HEK293T (cell line): ENCODE measurements at regions not wholly inside any gene's neighbourhood (a gene's known extent, or its start where the extent isn't known, plus 50 kb on each side); places are given as distances from the start of the nearest gene placed in this dataset.

Experiments used
- CTCF ChIA-PET: fragments of 350-600 bp; formaldehyde crosslinking; extraction: SDS; loops from one replicate; lab custom pipeline; 2021; ENCODE audit warnings: antibody characterized with exemption, inconsistent platforms; lab: Yijun Ruan, JAX
- POLR2A ChIA-PET: fragments of 350-600 bp; formaldehyde crosslinking; extraction: SDS; loops from one replicate; lab custom pipeline; 2020; ENCODE audit warnings: antibody characterized with exemption, inconsistent platforms; lab: Yijun Ruan, JAX
- DNase-seq: peaks from one replicate; pipeline ENCODE4 v3.0.0; 2012; ENCODE audit warnings: mixed read lengths; ENCODE audit errors: extremely low spot score
- ARNT ChIP-seq: fragments of 450-650 bp; IDR thresholded peaks from 2 replicates; pipeline ENCODE4 v1.6.1; 2017; ENCODE audit warnings: mild to moderate bottlenecking
- BHLHE40 ChIP-seq: fragments of 450-650 bp; IDR thresholded peaks from 2 replicates; pipeline ENCODE4 v1.6.1; 2016; ENCODE audit warnings: mild to moderate bottlenecking, moderate library complexity, borderline replicate concordance
- CTBP1 ChIP-seq: fragments of 450-650 bp; IDR thresholded peaks from 2 replicates; pipeline ENCODE4 v1.6.1; 2016; ENCODE audit warnings: borderline replicate concordance
- ELF4 ChIP-seq: fragments of 450-650 bp; IDR thresholded peaks from 2 replicates; pipeline ENCODE4 v1.6.1; 2017; ENCODE audit warnings: antibody characterized with exemption
- FOXA1 ChIP-seq: fragments of 450-650 bp; IDR thresholded peaks from 2 replicates; pipeline ENCODE4 v1.6.1; 2016; ENCODE audit warnings: mild to moderate bottlenecking
- FOXK2 ChIP-seq: fragments of 450-650 bp; IDR thresholded peaks from 2 replicates; pipeline ENCODE4 v1.6.1; 2016; ENCODE audit warnings: mild to moderate bottlenecking
- FOXM1 ChIP-seq: fragments of 450-650 bp; IDR thresholded peaks from 2 replicates; pipeline ENCODE4 v1.6.1; 2017; ENCODE audit warnings: mild to moderate bottlenecking, borderline replicate concordance
- HDGF ChIP-seq: fragments of 450-650 bp; IDR thresholded peaks from 2 replicates; pipeline ENCODE4 v1.6.1; 2017; ENCODE audit warnings: antibody characterized with exemption, borderline replicate concordance
- L3MBTL2 ChIP-seq: fragments of 450-650 bp; conservative IDR thresholded peaks from 2 replicates; pipeline ENCODE4 v1.6.1; 2016; ENCODE audit warnings: mild to moderate bottlenecking
- LEF1 ChIP-seq: fragments of 450-650 bp; IDR thresholded peaks from 2 replicates; pipeline ENCODE4 v1.6.1; 2017; ENCODE audit warnings: mild to moderate bottlenecking, borderline replicate concordance
- NFRKB ChIP-seq: fragments of 450-650 bp; IDR thresholded peaks from 2 replicates; pipeline ENCODE4 v1.6.1; 2016; ENCODE audit warnings: mild to moderate bottlenecking, moderate library complexity
- PKNOX1 ChIP-seq: fragments of 450-650 bp; IDR thresholded peaks from 2 replicates; pipeline ENCODE4 v1.6.1; 2016
- SP1 ChIP-seq: fragments of 450-650 bp; IDR thresholded peaks from 2 replicates; pipeline ENCODE4 v1.6.1; 2017
- SUZ12 ChIP-seq: fragments of 450-650 bp; IDR thresholded peaks from 2 replicates; pipeline ENCODE4 v1.6.1; 2016; ENCODE audit warnings: mild to moderate bottlenecking
- TARDBP ChIP-seq: fragments of 450-650 bp; IDR thresholded peaks from 2 replicates; pipeline ENCODE4 v1.6.1; 2016
- ZNF384 ChIP-seq: fragments of 450-650 bp; IDR thresholded peaks from 2 replicates; pipeline ENCODE4 v1.6.1; 2016

- CTCF ChIA-PET = interaction anchor here (0.6 to 3.5 kb wide), 2 partner anchors 22 to 59 kb away, joined by 4 to 10 read pairs; no protein-coding TSS in a partner anchor
- DNase-seq = no peak
- POLR2A ChIA-PET = interaction anchor here (0.7 kb wide), 1 partner anchor 68 kb away, joined by 3 read pairs; no protein-coding TSS in a partner anchor
Measured at GRCh38 chr10:63698787-63699150, 177.6 kb downstream of the REEP3 start.

GRCh38 chr10:63699785-63700613 lies 178.8 kb downstream of the REEP3 start:
- no peak for TF ChIP-seq TARDBP
- no peak for TF ChIP-seq ZNF384
- no peak for TF ChIP-seq FOXK2
- no peak for TF ChIP-seq BHLHE40
- TF ChIP-seq L3MBTL2 = no peak
- TF ChIP-seq PKNOX1 = no peak
- no peak for TF ChIP-seq HDGF
- TF ChIP-seq SUZ12 = no peak
- ChIA-PET CTCF (interaction anchor here (3.5 kb wide), 1 partner anchor 21 kb away, joined by 10 read pairs; no protein-coding TSS in a partner anchor), POLR2A (interaction anchor here (0.6 to 1.5 kb wide), 4 partner anchors 69 to 446 kb away, joined by 3 to 9 read pairs (median 3); no protein-coding TSS in a partner anchor)
- DNase-seq = no peak

More at GRCh38 chr10:63698787-63699150, 177.6 kb downstream of the REEP3 start:
- TF ChIP-seq ARNT (no peak), CTBP1 (no peak), SUZ12 (no peak), BHLHE40 (no peak), FOXM1 (no peak), L3MBTL2 (no peak), FOXA1 (no peak)

- ChIA-PET CTCF (interaction anchor here (3.5 kb wide), 1 partner anchor 20 kb away, joined by 10 read pairs; no protein-coding TSS in a partner anchor), POLR2A (interaction anchor here (0.6 to 1.5 kb wide), 2 partner anchors 71 to 281 kb away, joined by 3 to 9 read pairs; no protein-coding TSS in a partner anchor)
- TF ChIP-seq ZNF384 = no peak
- no peak for TF ChIP-seq L3MBTL2
- no peak for TF ChIP-seq PKNOX1
- TF ChIP-seq SUZ12 = no peak
- TF ChIP-seq SP1 = no peak
- no peak for TF ChIP-seq HDGF
- no peak for TF ChIP-seq ELF4
- no peak for TF ChIP-seq TARDBP
- no peak for TF ChIP-seq CTBP1
- TF ChIP-seq NFRKB = no peak
- TF ChIP-seq ARNT = no peak
- no peak for TF ChIP-seq LEF1
- no peak for TF ChIP-seq FOXM1
- TF ChIP-seq FOXK2 = no peak
- no peak for TF ChIP-seq FOXA1
- TF ChIP-seq BHLHE40 = no peak
- no peak for DNase-seq
Measured at GRCh38 chr10:63700631-63701156, 179.5 kb downstream of the REEP3 start.

- TF ChIP-seq LEF1 (no peak), SUZ12 (no peak), TARDBP (no peak), CTBP1 (no peak), SP1 (no peak), FOXM1 (no peak), PKNOX1 (no peak), ARNT (no peak), BHLHE40 (no peak), FOXK2 (no peak), L3MBTL2 (no peak)
- CTCF ChIA-PET = no interaction called here
- POLR2A ChIA-PET = interaction anchor here (1.5 kb wide), 1 partner anchor 433 kb away, joined by 3 read pairs; no protein-coding TSS in a partner anchor
- DNase-seq = no peak
Measured at GRCh38 chr10:63702092-63702491, 180.9 kb downstream of the REEP3 start.

GRCh38 chr10:63703113-63703670 lies 182.0 kb downstream of the REEP3 start:
- ChIA-PET POLR2A (interaction anchor here (1.4 to 1.7 kb wide), 3 partner anchors 15 to 434 kb away, joined by 3 to 4 read pairs (median 3); no protein-coding TSS in a partner anchor), CTCF (interaction anchor here (0.6 kb wide), 1 partner anchor 64 kb away, joined by 3 read pairs; no protein-coding TSS in a partner anchor)
- no peak for TF ChIP-seq FOXK2
- TF ChIP-seq ZNF384 = no peak
- no peak for TF ChIP-seq SUZ12
- TF ChIP-seq FOXA1 = no peak
- no peak for TF ChIP-seq LEF1
- TF ChIP-seq FOXM1 = no peak
- no peak for TF ChIP-seq ARNT
- peak; percentile 69 for TF ChIP-seq PKNOX1
- DNase-seq = no peak
